ENCODE measurements at regions not wholly inside any gene's neighbourhood (a gene's known extent, or its start where the extent isn't known, plus 50 kb on each side); places are given as distances from the start of the nearest gene placed in this dataset.
"Not testable (repeated sequence)": the region's sequence is repeated elsewhere in the genome, so short reads cannot be mapped to it uniquely, and the experiment has no call there.

- TF ChIP-seq, protein P1, sequence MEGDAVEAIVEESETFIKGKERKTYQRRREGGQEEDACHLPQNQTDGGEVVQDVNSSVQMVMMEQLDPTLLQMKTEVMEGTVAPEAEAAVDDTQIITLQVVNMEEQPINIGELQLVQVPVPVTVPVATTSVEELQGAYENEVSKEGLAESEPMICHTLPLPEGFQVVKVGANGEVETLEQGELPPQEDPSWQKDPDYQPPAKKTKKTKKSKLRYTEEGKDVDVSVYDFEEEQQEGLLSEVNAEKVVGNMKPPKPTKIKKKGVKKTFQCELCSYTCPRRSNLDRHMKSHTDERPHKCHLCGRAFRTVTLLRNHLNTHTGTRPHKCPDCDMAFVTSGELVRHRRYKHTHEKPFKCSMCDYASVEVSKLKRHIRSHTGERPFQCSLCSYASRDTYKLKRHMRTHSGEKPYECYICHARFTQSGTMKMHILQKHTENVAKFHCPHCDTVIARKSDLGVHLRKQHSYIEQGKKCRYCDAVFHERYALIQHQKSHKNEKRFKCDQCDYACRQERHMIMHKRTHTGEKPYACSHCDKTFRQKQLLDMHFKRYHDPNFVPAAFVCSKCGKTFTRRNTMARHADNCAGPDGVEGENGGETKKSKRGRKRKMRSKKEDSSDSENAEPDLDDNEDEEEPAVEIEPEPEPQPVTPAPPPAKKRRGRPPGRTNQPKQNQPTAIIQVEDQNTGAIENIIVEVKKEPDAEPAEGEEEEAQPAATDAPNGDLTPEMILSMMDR (tag by site-specific recombination; IDR thresholded peaks at IDR 0.05): peak; percentile 71; the same call in 1 of the 2 replicates
- no peak for TF ChIP-seq ZNF555 (tag by site-specific recombination; conservative IDR thresholded peaks at IDR 0.05)
Observed at GRCh38 chr7:131040467-131040932, 287.2 kb upstream of the MKLN1 start (continued).

DNA sequence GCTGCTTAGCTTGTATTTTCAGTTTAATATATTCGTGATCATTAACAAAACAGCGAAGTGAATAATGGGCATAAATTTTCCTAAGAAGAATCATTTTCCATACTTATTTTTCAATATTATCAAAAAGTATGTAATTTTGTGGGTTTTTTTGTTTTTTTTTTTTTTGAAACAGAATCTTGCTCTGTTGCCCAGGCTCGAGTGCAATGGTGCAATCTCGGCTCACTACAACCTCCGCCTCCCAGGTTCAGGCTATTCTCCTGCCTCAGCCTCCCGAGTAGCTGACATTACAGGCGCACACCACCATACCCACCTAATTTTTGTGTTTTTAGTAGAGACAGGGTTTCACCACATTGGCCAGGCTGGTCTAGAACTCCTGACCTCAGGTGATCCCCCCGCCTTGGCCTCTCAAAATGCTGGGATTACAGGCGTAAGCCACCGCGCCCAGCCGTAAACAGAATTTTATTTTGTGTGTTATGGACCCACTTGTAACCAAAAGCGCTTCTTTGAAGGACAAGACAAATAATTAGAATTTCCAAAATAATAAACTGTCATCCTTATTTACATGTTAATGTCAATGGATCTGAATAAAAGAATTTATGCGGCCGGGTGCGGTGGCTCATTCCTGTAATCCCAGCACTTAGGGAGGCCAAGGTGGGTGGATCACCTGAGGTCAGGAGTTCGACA is 286.5 kb upstream of the MKLN1 start:
- H3K4me1 ChIP-seq (ENCODE audit: control insufficient read depth, insufficient read depth, low read length); H3K4me3 ChIP-seq (ENCODE audit: low read depth, low read length); H3K27ac ChIP-seq (ENCODE audit: extremely low read depth, low read depth, low read length); H3K9me3 ChIP-seq (ENCODE audit: control insufficient read depth, insufficient read depth, low read depth, low read length); H3K36me3 ChIP-seq (ENCODE audit: control insufficient read depth in 2 of 2, insufficient read depth in 1 of 2, low read length in 2 of 2); POLR2A ChIA-PET: not testable (repeated sequence)
- CTCF ChIA-PET: interaction anchor here (0.6 to 4.4 kb wide), 41 partner anchors 8 to 879 kb away, joined by 3 to 91 read pairs (median 5); no protein-coding TSS in a partner anchor

- TF ChIP-seq ZNF146 (tag by site-specific recombination; IDR thresholded peaks at IDR 0.05): no peak
- TF ChIP-seq ZNF341 (tag by site-specific recombination; IDR thresholded peaks at IDR 0.05; ENCODE audit: low read depth): 0 out of 2 replicates have a peak, but pooled peaks have one; percentile 32
- TF ChIP-seq ZBTB21 (tag by site-specific recombination; IDR thresholded peaks at IDR 0.05): no peak
- no peak for TF ChIP-seq ZNF266 (tag by site-specific recombination; IDR thresholded peaks at IDR 0.05; ENCODE audit: low read depth)
- TF ChIP-seq GLI2 (tag by site-specific recombination; IDR thresholded peaks at IDR 0.05; ENCODE audit: borderline replicate concordance, low read depth): no peak
- TF ChIP-seq ZBTB1 (tag by site-specific recombination; IDR thresholded peaks at IDR 0.05): no peak
- no peak for TF ChIP-seq ZNF18 (tag by site-specific recombination; IDR thresholded peaks at IDR 0.05)
- peak; percentile 20; the same call in 1 of the 2 replicates for TF ChIP-seq KLF9 (tag by site-specific recombination; IDR thresholded peaks at IDR 0.05; ENCODE audit: low read depth)
- no peak for TF ChIP-seq ZNF114 (tag by site-specific recombination; IDR thresholded peaks at IDR 0.05)
- no peak for TF ChIP-seq ZNF548 (tag by site-specific recombination; IDR thresholded peaks at IDR 0.05)
- TF ChIP-seq ZBTB26 (tag by site-specific recombination; optimal IDR thresholded peaks at IDR 0.05): no peak
- peaks cover 3% of the 10 kb centered on the region; the same call in 1 of the 2 replicates for H3K4me1 ChIP-seq (ENCODE audit: control insufficient read depth, insufficient read depth, low read length)
- no peaks in the 10 kb centered on the region; a peak in 1 of 3 replicates for H3K36me3 ChIP-seq (ENCODE audit: control insufficient read depth in 2 of 2, insufficient read depth in 1 of 2, low read length in 2 of 2)
- ChIA-PET CTCF (interaction anchor here (0.6 to 1.7 kb wide), 9 partner anchors 9 to 1740 kb away, joined by 3 to 11 read pairs (median 4); no protein-coding TSS in a partner anchor), POLR2A (no interaction called here)
- no peaks in the 10 kb centered on the region for H3K9me3 ChIP-seq (ENCODE audit: control insufficient read depth, insufficient read depth, low read depth, low read length)
- H3K27ac ChIP-seq (ENCODE audit: extremely low read depth, low read depth, low read length): no peak overlapping the region
- H3K4me3 ChIP-seq (ENCODE audit: low read depth, low read length): no peak overlapping the region
Observed at GRCh38 chr7:131042269-131043160, 285.2 kb upstream of the MKLN1 start.

All from HEK293 (cell line).